ENCODE measurements at regions not wholly inside any gene's neighbourhood (a gene's known extent, or its start where the extent isn't known, plus 50 kb on each side); places are given as distances from the start of the nearest gene placed in this dataset.

DNA sequence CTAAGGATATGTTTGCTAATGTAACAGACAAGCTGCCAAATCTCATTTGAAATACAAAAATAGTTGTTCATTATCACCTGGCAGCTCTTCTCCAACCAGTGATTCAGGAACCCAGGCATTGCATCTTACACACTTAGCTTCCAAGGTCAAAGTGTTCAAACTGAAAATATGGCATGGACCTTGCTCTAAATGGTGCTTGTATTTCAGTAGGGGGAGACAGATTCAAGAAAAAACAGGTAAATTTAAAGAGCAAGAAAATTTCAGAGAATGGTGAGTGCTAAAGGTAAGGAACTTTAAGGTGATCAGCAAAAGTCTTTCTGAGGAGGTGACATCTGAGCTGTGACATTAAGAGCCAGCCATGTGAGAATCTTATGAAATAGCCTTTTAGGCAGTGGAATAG is 82.8 kb upstream of the E2F8 start:
- TF ChIP-seq, protein P1, sequence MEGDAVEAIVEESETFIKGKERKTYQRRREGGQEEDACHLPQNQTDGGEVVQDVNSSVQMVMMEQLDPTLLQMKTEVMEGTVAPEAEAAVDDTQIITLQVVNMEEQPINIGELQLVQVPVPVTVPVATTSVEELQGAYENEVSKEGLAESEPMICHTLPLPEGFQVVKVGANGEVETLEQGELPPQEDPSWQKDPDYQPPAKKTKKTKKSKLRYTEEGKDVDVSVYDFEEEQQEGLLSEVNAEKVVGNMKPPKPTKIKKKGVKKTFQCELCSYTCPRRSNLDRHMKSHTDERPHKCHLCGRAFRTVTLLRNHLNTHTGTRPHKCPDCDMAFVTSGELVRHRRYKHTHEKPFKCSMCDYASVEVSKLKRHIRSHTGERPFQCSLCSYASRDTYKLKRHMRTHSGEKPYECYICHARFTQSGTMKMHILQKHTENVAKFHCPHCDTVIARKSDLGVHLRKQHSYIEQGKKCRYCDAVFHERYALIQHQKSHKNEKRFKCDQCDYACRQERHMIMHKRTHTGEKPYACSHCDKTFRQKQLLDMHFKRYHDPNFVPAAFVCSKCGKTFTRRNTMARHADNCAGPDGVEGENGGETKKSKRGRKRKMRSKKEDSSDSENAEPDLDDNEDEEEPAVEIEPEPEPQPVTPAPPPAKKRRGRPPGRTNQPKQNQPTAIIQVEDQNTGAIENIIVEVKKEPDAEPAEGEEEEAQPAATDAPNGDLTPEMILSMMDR (IDR thresholded peaks at IDR 0.05), result peak in 1 of 12 donors; percentile 17
- TF ChIP-seq POLR2A (IDR thresholded peaks at IDR 0.05), result no peak
